GM13976 (cell line): ENCODE measurements at regions not wholly inside any gene's neighbourhood (a gene's known extent, or its start where the extent isn't known, plus 50 kb on each side); places are given as distances from the start of the nearest gene placed in this dataset.

ENCODE experiments used
- DNase-seq: peaks from one replicate; pipeline ENCODE4 v3.0.0; 2012; ENCODE audit warnings: low spot score
- CTCF ChIP-seq: IDR thresholded peaks from 2 replicates; pipeline ENCODE4 v1.5.1; 2012; ENCODE audit warnings: borderline replicate concordance, mild to moderate bottlenecking; ENCODE audit not compliant: insufficient read depth; ENCODE audit errors: extremely low read depth, missing control alignments, control extremely low read depth
- in situ Hi-C: fragments of 300-500 bp; cut with MboI; formaldehyde crosslinking; loops from one replicate; pipeline ENCODE4 v1.12.0; 2022; ENCODE audit warnings: low sequenced_read_pairs, mixed read lengths, inconsistent platforms; ENCODE audit not compliant: unreplicated experiment

- in situ Hi-C loops = loop anchor here (5.0 kb wide), 1 partner anchor 182 kb away; no protein-coding TSS in a partner anchor
- DNase-seq = no peak
- no peak for TF ChIP-seq CTCF
Observed at GRCh38 chr5:170439944-170440269, 50.7 kb upstream of the KCNMB1 start.

DNA sequence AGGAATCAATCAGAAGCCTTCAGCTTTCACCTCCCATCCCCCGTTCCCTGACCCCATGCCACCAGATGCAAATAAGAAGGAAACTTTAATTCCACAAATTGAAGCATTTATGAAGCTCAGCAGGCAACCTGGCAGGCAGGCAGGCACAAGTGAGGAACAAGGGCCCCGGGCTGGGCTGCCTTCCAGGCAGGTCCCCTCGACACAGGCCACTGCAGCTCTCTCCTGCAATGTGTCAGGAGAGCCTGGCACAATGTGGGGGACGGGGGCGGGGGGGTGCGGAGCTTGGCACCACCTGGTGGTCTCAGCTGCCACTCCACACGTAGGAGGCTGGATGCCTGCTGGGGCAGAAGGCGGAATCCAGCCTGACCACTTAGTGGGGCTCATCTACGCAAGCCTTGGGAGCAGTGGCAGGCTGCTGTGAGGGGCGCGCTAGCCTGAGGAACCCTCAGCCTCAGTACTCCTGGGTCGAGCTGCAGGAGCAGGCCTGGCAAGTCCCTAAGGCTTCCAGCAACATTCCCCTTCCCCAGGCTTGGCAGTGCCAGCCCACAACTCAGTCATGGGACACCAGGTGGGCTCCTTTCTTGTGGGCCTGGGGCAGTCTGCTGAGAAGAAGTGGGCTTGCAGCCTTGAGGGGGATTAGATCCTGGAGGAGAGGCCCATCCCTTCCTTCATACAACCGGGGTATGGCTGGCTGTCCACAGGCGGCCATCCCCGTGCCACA lies 50.2 kb upstream of the KCNMB1 start:
- no peak for TF ChIP-seq CTCF
- DNase-seq = no peak
- in situ Hi-C loops = no loop called here
